KMS-11 (cell line): ENCODE measurements at regions not wholly inside any gene's neighbourhood (a gene's known extent, or its start where the extent isn't known, plus 50 kb on each side); places are given as distances from the start of the nearest gene placed in this dataset.

Source experiments
- H2AFZ ChIP-seq: fragments of 200-600 bp; sonication (generic); 2 replicates; pipeline ENCODE4 v1.6.1; 2016; ENCODE audit warnings: antibody characterized with exemption, mixed run types, low read depth
- H3K27ac ChIP-seq: fragments of 200-600 bp; sonication (generic); 2 replicates; pipeline ENCODE4 v1.6.1; 2016; ENCODE audit warnings: mild to moderate bottlenecking, mixed run types
- H3K27me3 ChIP-seq: fragments of 200-600 bp; sonication (generic); 2 replicates; pipeline ENCODE4 v1.6.1; 2017; ENCODE audit warnings: mild to moderate bottlenecking, low read depth, mixed run types, moderate library complexity; ENCODE audit not compliant: insufficient read depth
- H3K36me3 ChIP-seq: fragments of 200-600 bp; sonication (generic); 2 replicates; pipeline ENCODE4 v1.6.1; 2017; ENCODE audit warnings: mild to moderate bottlenecking, mixed run types; ENCODE audit not compliant: insufficient read depth
- H3K4me1 ChIP-seq: fragments of 200-600 bp; sonication (generic); 2 replicates; pipeline ENCODE4 v1.6.1; 2016; ENCODE audit warnings: mild to moderate bottlenecking, low read depth, mixed run types; ENCODE audit not compliant: poor library complexity, severe bottlenecking
- H3K4me2 ChIP-seq: fragments of 200-600 bp; sonication (generic); 2 replicates; pipeline ENCODE4 v1.7.0; 2016; ENCODE audit warnings: mild to moderate bottlenecking, mixed run types
- H3K4me3 ChIP-seq: fragments of 200-600 bp; sonication (generic); IDR thresholded peaks from 2 replicates; pipeline ENCODE4 v1.6.1; 2017; ENCODE audit warnings: low read depth, low read length, mixed read lengths; ENCODE audit not compliant: insufficient read depth
- H3K79me2 ChIP-seq: fragments of 200-600 bp; sonication (generic); 2 replicates; pipeline ENCODE4 v1.6.1; 2016; ENCODE audit warnings: low read depth, mixed run types; ENCODE audit not compliant: insufficient read depth
- H3K9ac ChIP-seq: fragments of 200-600 bp; sonication (generic); 2 replicates; pipeline ENCODE4 v1.6.1; 2016; ENCODE audit warnings: mild to moderate bottlenecking, mixed run types
- H4K20me1 ChIP-seq: fragments of 200-600 bp; sonication (generic); 2 replicates; pipeline ENCODE4 v1.6.1; 2016; ENCODE audit warnings: mild to moderate bottlenecking, mixed run types; ENCODE audit not compliant: insufficient read depth
- TF ChIP-seq, protein P1 (sequence below): fragments of 200-600 bp; sonication (generic); conservative IDR thresholded peaks from 2 replicates; pipeline ENCODE4 v1.6.1; 2017; ENCODE audit warnings: low read depth, mild to moderate bottlenecking, antibody characterized with exemption, low read length, moderate library complexity, mixed read lengths

DNA sequence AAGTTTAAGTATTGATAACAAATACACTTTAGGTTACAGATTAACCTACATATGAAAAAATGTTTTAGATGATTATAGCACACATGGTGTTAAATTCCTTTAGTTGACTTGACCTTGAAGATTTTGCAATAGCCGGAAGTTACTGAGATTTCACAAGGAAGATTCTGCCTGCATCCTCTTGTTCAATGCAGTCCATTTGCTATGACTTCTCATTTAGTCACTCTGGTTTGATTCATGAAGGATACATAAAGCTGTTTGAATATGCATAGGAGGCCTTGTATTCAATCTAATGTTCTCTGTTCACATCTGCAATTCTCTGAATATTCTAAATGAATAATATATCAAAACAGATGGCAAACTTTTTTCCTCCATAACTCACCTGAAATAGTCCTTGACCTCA is 870.2 kb upstream of the GOT2 start:
- H3K36me3 ChIP-seq, result no peaks in the 10 kb centered on the region
- H3K27me3 ChIP-seq, result no peaks in the 10 kb centered on the region
- no peaks in the 10 kb centered on the region for H3K4me1 ChIP-seq
- H3K27ac ChIP-seq, result no peak overlapping the region
- TF ChIP-seq, protein P1, sequence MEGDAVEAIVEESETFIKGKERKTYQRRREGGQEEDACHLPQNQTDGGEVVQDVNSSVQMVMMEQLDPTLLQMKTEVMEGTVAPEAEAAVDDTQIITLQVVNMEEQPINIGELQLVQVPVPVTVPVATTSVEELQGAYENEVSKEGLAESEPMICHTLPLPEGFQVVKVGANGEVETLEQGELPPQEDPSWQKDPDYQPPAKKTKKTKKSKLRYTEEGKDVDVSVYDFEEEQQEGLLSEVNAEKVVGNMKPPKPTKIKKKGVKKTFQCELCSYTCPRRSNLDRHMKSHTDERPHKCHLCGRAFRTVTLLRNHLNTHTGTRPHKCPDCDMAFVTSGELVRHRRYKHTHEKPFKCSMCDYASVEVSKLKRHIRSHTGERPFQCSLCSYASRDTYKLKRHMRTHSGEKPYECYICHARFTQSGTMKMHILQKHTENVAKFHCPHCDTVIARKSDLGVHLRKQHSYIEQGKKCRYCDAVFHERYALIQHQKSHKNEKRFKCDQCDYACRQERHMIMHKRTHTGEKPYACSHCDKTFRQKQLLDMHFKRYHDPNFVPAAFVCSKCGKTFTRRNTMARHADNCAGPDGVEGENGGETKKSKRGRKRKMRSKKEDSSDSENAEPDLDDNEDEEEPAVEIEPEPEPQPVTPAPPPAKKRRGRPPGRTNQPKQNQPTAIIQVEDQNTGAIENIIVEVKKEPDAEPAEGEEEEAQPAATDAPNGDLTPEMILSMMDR, result no peak
- H3K4me3 ChIP-seq, result no peak overlapping the region
- no peak overlapping the region for H2AFZ ChIP-seq
- no peaks in the 10 kb centered on the region for H4K20me1 ChIP-seq
- H3K4me2 ChIP-seq, result no peak overlapping the region
- H3K79me2 ChIP-seq, result no peaks in the 10 kb centered on the region
- no peak overlapping the region for H3K9ac ChIP-seq

DNA sequence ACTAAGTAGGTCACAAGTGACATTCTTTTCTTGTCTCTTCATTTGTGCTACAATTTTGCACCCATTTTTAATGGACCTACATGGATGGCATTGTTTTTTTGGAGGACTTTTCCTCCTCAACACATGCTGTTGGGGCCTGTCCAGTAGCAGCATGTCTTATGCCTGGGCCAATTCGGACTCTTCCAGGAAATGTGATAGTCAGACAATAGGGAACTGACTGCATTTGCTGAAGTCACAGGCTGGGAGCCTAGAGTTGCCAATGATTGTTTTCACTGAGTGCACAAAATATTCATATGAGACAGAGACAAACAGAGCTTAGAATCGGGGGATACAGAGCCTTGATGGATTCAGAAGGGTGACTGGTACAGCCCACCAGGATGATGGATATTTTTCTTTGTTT is 867.3 kb upstream of the GOT2 start:
- no peaks in the 10 kb centered on the region for H3K4me1 ChIP-seq
- no peaks in the 10 kb centered on the region for H3K79me2 ChIP-seq
- H3K27me3 ChIP-seq, result no peaks in the 10 kb centered on the region
- TF ChIP-seq, protein P1, result no peak
- no peak overlapping the region for H3K4me2 ChIP-seq
- H2AFZ ChIP-seq, result no peak overlapping the region
- H3K27ac ChIP-seq, result no peak overlapping the region
- H3K36me3 ChIP-seq, result no peaks in the 10 kb centered on the region
- no peak overlapping the region for H3K9ac ChIP-seq
- H3K4me3 ChIP-seq, result no peak overlapping the region
- no peaks in the 10 kb centered on the region for H4K20me1 ChIP-seq

DNA sequence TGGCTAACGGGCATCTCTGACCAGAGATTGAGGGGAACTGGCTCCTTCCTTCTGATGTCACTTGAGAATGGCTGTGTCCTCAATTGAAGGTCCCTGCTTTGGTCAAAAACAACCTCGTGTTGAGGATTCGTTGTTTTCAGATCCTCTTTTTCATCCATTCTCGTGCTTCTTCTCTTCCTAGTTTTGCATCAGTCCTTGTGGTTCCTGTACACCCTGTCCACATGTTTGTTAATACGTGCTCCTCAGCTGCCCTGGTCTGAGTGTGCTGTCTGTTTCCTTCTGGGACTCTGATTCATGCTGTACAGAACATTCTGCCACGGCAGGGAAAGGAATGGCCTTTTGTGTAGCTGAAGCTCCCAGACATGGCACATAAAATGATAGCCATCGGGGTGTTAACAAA is 863.2 kb upstream of the GOT2 start:
- Histone ChIP-seq H2AFZ (no peak overlapping the region), H4K20me1 (no peaks in the 10 kb centered on the region), H3K4me2 (no peak overlapping the region), H3K4me1 (no peaks in the 10 kb centered on the region), H3K4me3 (no peak overlapping the region), H3K36me3 (no peaks in the 10 kb centered on the region), H3K79me2 (no peaks in the 10 kb centered on the region), H3K27me3 (no peaks in the 10 kb centered on the region), H3K27ac (no peak overlapping the region), H3K9ac (no peak overlapping the region)
- TF ChIP-seq, protein P1, result no peak

DNA sequence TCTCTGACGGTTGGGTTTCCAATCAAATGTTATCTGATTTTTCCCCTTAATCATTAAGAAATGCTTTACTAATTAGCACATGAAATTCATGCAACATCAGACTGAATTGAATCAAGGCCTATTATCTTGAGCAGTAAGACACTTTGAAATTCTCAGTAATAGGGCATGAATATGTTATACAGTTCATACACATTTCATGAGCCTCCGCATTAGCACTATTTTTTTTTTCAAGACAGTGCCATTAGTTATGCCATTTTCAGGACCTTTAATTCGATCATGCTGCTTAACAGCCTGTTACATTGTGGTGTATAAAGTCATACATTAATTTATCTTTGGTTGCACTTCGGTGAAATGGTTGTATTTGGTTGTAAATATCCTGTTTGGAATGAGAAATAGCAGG is 862.6 kb upstream of the GOT2 start:
- no peaks in the 10 kb centered on the region for H3K27me3 ChIP-seq
- H3K27ac ChIP-seq, result no peak overlapping the region
- TF ChIP-seq, protein P1, result no peak
- H3K4me3 ChIP-seq, result no peak overlapping the region
- H3K79me2 ChIP-seq, result no peaks in the 10 kb centered on the region
- no peak overlapping the region for H2AFZ ChIP-seq
- no peaks in the 10 kb centered on the region for H4K20me1 ChIP-seq
- H3K4me2 ChIP-seq, result no peak overlapping the region
- no peak overlapping the region for H3K9ac ChIP-seq
- H3K4me1 ChIP-seq, result no peaks in the 10 kb centered on the region
- H3K36me3 ChIP-seq, result no peaks in the 10 kb centered on the region
